ENCODE measurements at regions not wholly inside any gene's neighbourhood (a gene's known extent, or its start where the extent isn't known, plus 50 kb on each side); places are given as distances from the start of the nearest gene placed in this dataset.

DNA sequence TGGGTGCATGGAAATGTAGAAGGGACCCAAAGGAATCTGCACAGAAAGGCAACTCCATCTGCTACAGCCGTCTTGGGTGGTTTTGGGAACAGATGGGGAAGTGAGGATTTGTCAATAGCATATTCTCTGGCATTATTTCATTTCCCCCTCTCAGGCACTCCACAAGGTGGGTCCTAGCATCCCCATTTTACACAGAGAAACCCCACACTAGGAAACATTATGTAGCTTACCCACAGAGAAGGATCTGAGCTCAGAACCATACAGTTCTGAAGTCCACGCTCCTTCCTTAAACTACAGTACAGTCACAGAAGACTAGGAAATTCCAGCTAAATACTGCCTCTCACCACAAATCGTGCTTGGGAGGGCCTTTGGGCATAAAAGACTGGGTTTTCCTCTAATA is 61.2 kb upstream of the CTNNB1 start:
- no peaks in the 10 kb centered on the region for H3K79me2 ChIP-seq (ENCODE audit: insufficient read depth, low read depth, low read length)
- BruUV-seq (replicated peaks) = no TSS peak

GRCh38 chr3:41138601-41139000 is 60.7 kb upstream of the CTNNB1 start:
- CTCF ChIA-PET (ENCODE audit: unreplicated experiment) = no interaction called here
- BruUV-seq (replicated peaks) = no TSS peak
- intact Hi-C loops (cut with micrococcal nuclease; ENCODE audit: unreplicated experiment) = no loop called here

More for the DNA sequence above, 61.2 kb upstream of the CTNNB1 start:
- ChIA-PET CTCF (ENCODE audit: unreplicated experiment) (no interaction called here), POLR2A (no interaction called here)
- H3K9me2 ChIP-seq (ENCODE audit: insufficient read depth, low read length) = no peaks in the 10 kb centered on the region
- H3K36me3 ChIP-seq (ENCODE audit: insufficient read depth, low read length) = no peaks in the 10 kb centered on the region
- intact Hi-C loops (cut with micrococcal nuclease; ENCODE audit: unreplicated experiment) = no loop called here
- H3K27ac ChIP-seq (ENCODE audit: low read depth, low read length, poor library complexity, severe bottlenecking) = no peak overlapping the region
- no peaks in the 10 kb centered on the region for H4K20me1 ChIP-seq (ENCODE audit: insufficient read depth, low read length)
- H3K4me1 ChIP-seq (ENCODE audit: insufficient read depth, low read length, poor library complexity, severe bottlenecking) = no peaks in the 10 kb centered on the region
- no peaks in the 10 kb centered on the region for H3K9me3 ChIP-seq (ENCODE audit: low read length)
- no peak overlapping the region for H3K4me2 ChIP-seq (ENCODE audit: low read length)
- DNase-seq (ENCODE audit: low spot score) = no peak
- H3K4me3 ChIP-seq (ENCODE audit: low read depth, low read length, poor library complexity, severe bottlenecking) = no peak overlapping the region
- no peak for TF ChIP-seq CTCF (conservative IDR thresholded peaks at IDR 0.05; ENCODE audit: low read length)
- no peak for TF ChIP-seq EZH2phosphoT487 (IDR thresholded peaks at IDR 0.05; ENCODE audit: borderline replicate concordance, low read depth, low read length)
- no peak overlapping the region for H2AFZ ChIP-seq (ENCODE audit: low read length)

GRCh38 chr3:41140242-41140641 is 59.1 kb upstream of the CTNNB1 start:
- ChIA-PET CTCF (ENCODE audit: unreplicated experiment) (interaction anchor here (0.5 kb wide), 1 partner anchor 23 kb away, joined by 3 read pairs; no protein-coding TSS in a partner anchor), POLR2A (no interaction called here)
- DNase-seq (ENCODE audit: low spot score) = no peak
- H4K20me1 ChIP-seq (ENCODE audit: insufficient read depth, low read length) = no peaks in the 10 kb centered on the region
- H3K4me1 ChIP-seq (ENCODE audit: insufficient read depth, low read length, poor library complexity, severe bottlenecking) = no peaks in the 10 kb centered on the region
- intact Hi-C loops (cut with micrococcal nuclease; ENCODE audit: unreplicated experiment) = no loop called here
- no peak overlapping the region for H3K27ac ChIP-seq (ENCODE audit: low read depth, low read length, poor library complexity, severe bottlenecking)
- H3K36me3 ChIP-seq (ENCODE audit: insufficient read depth, low read length) = no peaks in the 10 kb centered on the region
- no TSS peak for BruUV-seq (replicated peaks)
- no peak overlapping the region for H2AFZ ChIP-seq (ENCODE audit: low read length)
- no peaks in the 10 kb centered on the region for H3K79me2 ChIP-seq (ENCODE audit: insufficient read depth, low read depth, low read length)
- H3K4me2 ChIP-seq (ENCODE audit: low read length) = no peak overlapping the region
- no peak overlapping the region for H3K4me3 ChIP-seq (ENCODE audit: low read depth, low read length, poor library complexity, severe bottlenecking)
- TF ChIP-seq EZH2phosphoT487 (IDR thresholded peaks at IDR 0.05; ENCODE audit: borderline replicate concordance, low read depth, low read length) = no peak
- no peak for TF ChIP-seq CTCF (conservative IDR thresholded peaks at IDR 0.05; ENCODE audit: low read length)
- H3K9me3 ChIP-seq (ENCODE audit: low read length) = no peaks in the 10 kb centered on the region
- no peaks in the 10 kb centered on the region for H3K9me2 ChIP-seq (ENCODE audit: insufficient read depth, low read length)

More at GRCh38 chr3:41138601-41139000, 60.7 kb upstream of the CTNNB1 start:
- Histone ChIP-seq H3K4me1 (ENCODE audit: insufficient read depth, low read length, poor library complexity, severe bottlenecking) (no peaks in the 10 kb centered on the region), H3K79me2 (ENCODE audit: insufficient read depth, low read depth, low read length) (no peaks in the 10 kb centered on the region), H3K36me3 (ENCODE audit: insufficient read depth, low read length) (no peaks in the 10 kb centered on the region), H2AFZ (ENCODE audit: low read length) (no peak overlapping the region), H3K9me2 (ENCODE audit: insufficient read depth, low read length) (no peaks in the 10 kb centered on the region), H3K4me2 (ENCODE audit: low read length) (no peak overlapping the region), H3K4me3 (ENCODE audit: low read depth, low read length, poor library complexity, severe bottlenecking) (no peak overlapping the region), H4K20me1 (ENCODE audit: insufficient read depth, low read length) (no peaks in the 10 kb centered on the region), H3K27ac (ENCODE audit: low read depth, low read length, poor library complexity, severe bottlenecking) (no peak overlapping the region), H3K9me3 (ENCODE audit: low read length) (no peaks in the 10 kb centered on the region)
- POLR2A ChIA-PET = no interaction called here
- DNase-seq (ENCODE audit: low spot score) = no peak
- TF ChIP-seq CTCF (conservative IDR thresholded peaks at IDR 0.05; ENCODE audit: low read length) (no peak), EZH2phosphoT487 (IDR thresholded peaks at IDR 0.05; ENCODE audit: borderline replicate concordance, low read depth, low read length) (no peak)

Measured in OCI-LY7 (cell line).